ENCODE measurements at regions not wholly inside any gene's neighbourhood (a gene's known extent, or its start where the extent isn't known, plus 50 kb on each side); places are given as distances from the start of the nearest gene placed in this dataset.

- TF ChIP-seq, protein P1, sequence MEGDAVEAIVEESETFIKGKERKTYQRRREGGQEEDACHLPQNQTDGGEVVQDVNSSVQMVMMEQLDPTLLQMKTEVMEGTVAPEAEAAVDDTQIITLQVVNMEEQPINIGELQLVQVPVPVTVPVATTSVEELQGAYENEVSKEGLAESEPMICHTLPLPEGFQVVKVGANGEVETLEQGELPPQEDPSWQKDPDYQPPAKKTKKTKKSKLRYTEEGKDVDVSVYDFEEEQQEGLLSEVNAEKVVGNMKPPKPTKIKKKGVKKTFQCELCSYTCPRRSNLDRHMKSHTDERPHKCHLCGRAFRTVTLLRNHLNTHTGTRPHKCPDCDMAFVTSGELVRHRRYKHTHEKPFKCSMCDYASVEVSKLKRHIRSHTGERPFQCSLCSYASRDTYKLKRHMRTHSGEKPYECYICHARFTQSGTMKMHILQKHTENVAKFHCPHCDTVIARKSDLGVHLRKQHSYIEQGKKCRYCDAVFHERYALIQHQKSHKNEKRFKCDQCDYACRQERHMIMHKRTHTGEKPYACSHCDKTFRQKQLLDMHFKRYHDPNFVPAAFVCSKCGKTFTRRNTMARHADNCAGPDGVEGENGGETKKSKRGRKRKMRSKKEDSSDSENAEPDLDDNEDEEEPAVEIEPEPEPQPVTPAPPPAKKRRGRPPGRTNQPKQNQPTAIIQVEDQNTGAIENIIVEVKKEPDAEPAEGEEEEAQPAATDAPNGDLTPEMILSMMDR (IDR thresholded peaks at IDR 0.05 in 8 of 11, conservative IDR thresholded peaks at IDR 0.05 in 3 of 11), result no peak
- TF ChIP-seq POLR2A (IDR thresholded peaks at IDR 0.05), result no peak
Measured at GRCh38 chrX:1075741-1076140, 136.7 kb downstream of the CRLF2 start.
